GM23248 (cell line): ENCODE measurements at regions not wholly inside any gene's neighbourhood (a gene's known extent, or its start where the extent isn't known, plus 50 kb on each side); places are given as distances from the start of the nearest gene placed in this dataset.

ENCODE experiments used
- DNase-seq: peaks from one replicate; pipeline ENCODE4 v3.0.0-alpha.2; 2015
- H2AFZ ChIP-seq: fragments of 200-600 bp; sonication (generic); 2 replicates; pipeline ENCODE4 v1.6.1; 2016; ENCODE audit warnings: antibody characterized with exemption
- H3F3A ChIP-seq: fragments of 200-600 bp; sonication (generic); 2 replicates; pipeline ENCODE4 v1.6.1; 2016; ENCODE audit warnings: mild to moderate bottlenecking, antibody characterized with exemption, mixed run types; ENCODE audit not compliant: insufficient read depth
- H3K27ac ChIP-seq: fragments of 200-600 bp; sonication (generic); 2 replicates; pipeline ENCODE4 v1.5.1; 2016; ENCODE audit warnings: mild to moderate bottlenecking
- H3K27me3 ChIP-seq: fragments of 200-600 bp; sonication (generic); replicated peaks from 2 replicates; pipeline ENCODE4 v1.6.1; 2016; ENCODE audit warnings: mild to moderate bottlenecking; ENCODE audit not compliant: insufficient read depth
- H3K36me3 ChIP-seq: fragments of 200-600 bp; sonication (generic); 2 replicates; pipeline ENCODE4 v1.6.1; 2016; ENCODE audit warnings: low read depth, mild to moderate bottlenecking
- H3K4me1 ChIP-seq: fragments of 200-600 bp; sonication (generic); 2 replicates; pipeline ENCODE4 v1.6.1; 2016; ENCODE audit warnings: mild to moderate bottlenecking; ENCODE audit not compliant: insufficient read depth
- H3K4me2 ChIP-seq: fragments of 200-600 bp; sonication (generic); one replicate; pipeline ENCODE4 v1.6.1; 2016; ENCODE audit warnings: mild to moderate bottlenecking; ENCODE audit not compliant: unreplicated experiment
- H3K4me3 ChIP-seq: fragments of 200-600 bp; sonication (generic); 2 replicates; pipeline ENCODE4 v1.5.1; 2016; ENCODE audit warnings: mild to moderate bottlenecking
- H3K79me2 ChIP-seq: fragments of 200-600 bp; sonication (generic); 2 replicates; pipeline ENCODE4 v1.6.1; 2016; ENCODE audit warnings: mild to moderate bottlenecking; ENCODE audit not compliant: insufficient read depth
- H3K9ac ChIP-seq: fragments of 200-600 bp; sonication (generic); 2 replicates; pipeline ENCODE4 v1.6.1; 2016; ENCODE audit warnings: mild to moderate bottlenecking
- H3K9me2 ChIP-seq: fragments of 200-600 bp; sonication (generic); 2 replicates; pipeline ENCODE4 v1.6.1; 2016; ENCODE audit warnings: mixed run types, mild to moderate bottlenecking, moderate library complexity; ENCODE audit not compliant: insufficient read depth
- H3K9me3 ChIP-seq: fragments of 200-600 bp; sonication (generic); one replicate; pipeline ENCODE4 v1.6.1; 2017; ENCODE audit warnings: low read depth
- H4K20me1 ChIP-seq: fragments of 200-600 bp; sonication (generic); 2 replicates; pipeline ENCODE4 v1.6.0; 2016; ENCODE audit not compliant: insufficient read depth
- EZH2 ChIP-seq: fragments of 200-600 bp; sonication (generic); IDR thresholded peaks from 2 replicates; pipeline ENCODE4 v1.6.1; 2018; ENCODE audit warnings: antibody characterized with exemption, mild to moderate bottlenecking; ENCODE audit not compliant: insufficient read depth, poor library complexity, severe bottlenecking
- EZH2phosphoT487 ChIP-seq: fragments of 200-600 bp; sonication (generic); IDR thresholded peaks from 2 replicates; pipeline ENCODE4 v1.6.1; 2018; ENCODE audit warnings: antibody characterized with exemption, moderate library complexity, mild to moderate bottlenecking, low read depth; ENCODE audit not compliant: insufficient read depth
- WGBS, 2 experiments: methylation state at CpG; one replicate each; pipeline ENCODE4 v1.1.6; 2015 to 2017; ENCODE audit warnings: low lambda C conversion rate in 2 of 2, low coverage in 1 of 2; ENCODE audit errors: missing lambda C conversion rate in 2 of 2; 5-methylcytosine and 5-hydroxymethylcytosine counted together
- in situ Hi-C: fragments of 300-500 bp; cut with MboI; formaldehyde crosslinking; loops from 2 replicates; pipeline ENCODE4 v1.15.0; 2020

DNA sequence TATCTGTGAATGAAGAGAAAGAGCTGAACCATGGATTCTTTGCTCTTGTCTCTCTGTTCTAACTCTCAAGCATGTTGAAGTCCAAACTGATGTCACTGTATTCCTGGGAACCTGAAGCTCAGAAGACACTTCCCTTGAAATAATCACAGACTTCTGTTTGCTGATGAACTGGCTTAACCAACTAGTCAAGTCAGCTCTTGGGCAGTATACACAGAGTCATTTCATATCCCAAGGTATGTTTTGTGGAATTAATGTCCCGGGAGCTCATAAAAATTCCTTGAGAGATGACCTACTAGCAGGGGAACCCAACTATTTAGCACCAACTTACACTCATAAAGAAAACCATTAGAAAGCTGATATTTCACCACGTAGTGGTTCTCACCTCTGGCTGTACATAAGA lies 156.6 kb downstream of the NR4A2 start:
- H3K36me3 ChIP-seq, result no peaks in the 10 kb centered on the region
- no peak for DNase-seq
- 15 to 40% methylated on average over 2 of the region's 2 CpGs for WGBS, 2 experiments
- H3K9me2 ChIP-seq, result no peaks in the 10 kb centered on the region
- no peaks in the 10 kb centered on the region for H3K9me3 ChIP-seq
- H4K20me1 ChIP-seq, result no peaks in the 10 kb centered on the region
- no peaks in the 10 kb centered on the region for H3K4me1 ChIP-seq
- H3K9ac ChIP-seq, result no peak overlapping the region
- no peak overlapping the region for H2AFZ ChIP-seq
- in situ Hi-C loops, result no loop called here
- H3K4me3 ChIP-seq, result no peak overlapping the region
- no peak overlapping the region for H3K4me2 ChIP-seq
- H3K79me2 ChIP-seq, result no peaks in the 10 kb centered on the region
- no peaks in the 10 kb centered on the region for H3K27me3 ChIP-seq
- H3K27ac ChIP-seq, result no peak overlapping the region
- H3F3A ChIP-seq, result no peaks in the 10 kb centered on the region
- no peak for TF ChIP-seq EZH2
- TF ChIP-seq EZH2phosphoT487, result no peak

DNA sequence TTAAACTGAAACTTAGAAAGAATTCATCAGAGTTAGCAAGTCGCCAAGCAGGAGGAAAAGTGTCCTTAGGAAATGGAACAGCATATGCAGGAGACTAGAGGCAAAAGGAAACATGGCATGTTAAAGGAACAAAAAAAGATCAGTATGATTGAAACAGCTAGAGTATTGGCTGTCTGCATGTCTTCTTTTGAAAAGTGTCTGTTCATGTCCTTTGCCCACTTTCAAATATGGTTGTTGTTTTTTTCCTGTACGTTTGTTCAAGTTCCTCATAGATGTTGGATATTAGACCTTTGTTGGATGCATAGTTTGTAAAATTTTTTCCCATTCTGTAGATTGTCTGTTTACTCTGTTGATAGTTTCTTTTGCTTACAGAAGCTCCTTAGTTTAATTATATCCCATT lies 161.6 kb downstream of the NR4A2 start:
- no peaks in the 10 kb centered on the region for H3K27me3 ChIP-seq
- in situ Hi-C loops, result no loop called here
- H3K36me3 ChIP-seq, result no peaks in the 10 kb centered on the region
- no peak overlapping the region for H3K4me3 ChIP-seq
- WGBS, 2 experiments, result 8% methylated on average over 2 of the region's 2 CpGs
- H3F3A ChIP-seq, result no peaks in the 10 kb centered on the region
- H3K9me2 ChIP-seq, result no peaks in the 10 kb centered on the region
- no peak for DNase-seq
- H4K20me1 ChIP-seq, result no peaks in the 10 kb centered on the region
- H3K79me2 ChIP-seq, result no peaks in the 10 kb centered on the region
- no peak overlapping the region for H3K27ac ChIP-seq
- no peaks in the 10 kb centered on the region for H3K9me3 ChIP-seq
- no peak overlapping the region for H3K9ac ChIP-seq
- H3K4me2 ChIP-seq, result no peak overlapping the region
- no peaks in the 10 kb centered on the region for H3K4me1 ChIP-seq
- no peak for TF ChIP-seq EZH2
- no peak for TF ChIP-seq EZH2phosphoT487
- H2AFZ ChIP-seq, result no peak overlapping the region

GRCh38 chr2:156165742-156166141 lies 166.8 kb downstream of the NR4A2 start:
- no peak for DNase-seq
- Histone ChIP-seq H3K79me2 (no peaks in the 10 kb centered on the region), H3K4me1 (no peaks in the 10 kb centered on the region), H2AFZ (no peak overlapping the region), H3K36me3 (no peaks in the 10 kb centered on the region), H3F3A (no peaks in the 10 kb centered on the region), H3K9me3 (no peaks in the 10 kb centered on the region), H3K9ac (no peak overlapping the region), H3K9me2 (no peaks in the 10 kb centered on the region), H4K20me1 (no peaks in the 10 kb centered on the region), H3K4me2 (no peak overlapping the region), H3K27ac (no peak overlapping the region), H3K4me3 (no peak overlapping the region), H3K27me3 (no peaks in the 10 kb centered on the region)
- TF ChIP-seq EZH2phosphoT487, result no peak
- TF ChIP-seq EZH2, result no peak
- in situ Hi-C loops, result no loop called here
- 37 to 41% methylated on average over 2 of the region's 2 CpGs for WGBS, 2 experiments

GRCh38 chr2:156164091-156164720 lies 168.3 kb downstream of the NR4A2 start:
- H3F3A ChIP-seq, result no peaks in the 10 kb centered on the region
- no peak for TF ChIP-seq EZH2
- no peak for TF ChIP-seq EZH2phosphoT487
- H3K27ac ChIP-seq, result no peak overlapping the region
- no peaks in the 10 kb centered on the region for H4K20me1 ChIP-seq
- H3K9ac ChIP-seq, result no peak overlapping the region
- in situ Hi-C loops, result no loop called here
- no peak overlapping the region for H2AFZ ChIP-seq
- H3K9me2 ChIP-seq, result no peaks in the 10 kb centered on the region
- no peak overlapping the region for H3K4me3 ChIP-seq
- H3K79me2 ChIP-seq, result no peaks in the 10 kb centered on the region
- WGBS, 2 experiments, result 72 to 83% methylated on average over 7 of the region's 7 CpGs
- no peaks in the 10 kb centered on the region for H3K4me1 ChIP-seq
- H3K4me2 ChIP-seq, result no peak overlapping the region
- no peaks in the 10 kb centered on the region for H3K27me3 ChIP-seq
- no peaks in the 10 kb centered on the region for H3K36me3 ChIP-seq
- DNase-seq, result no peak
- H3K9me3 ChIP-seq, result no peaks in the 10 kb centered on the region

GRCh38 chr2:156158808-156159207 lies 173.7 kb downstream of the NR4A2 start:
- Histone ChIP-seq H3K9me2 (no peaks in the 10 kb centered on the region), H3K27me3 (no peaks in the 10 kb centered on the region), H3K4me3 (no peak overlapping the region), H2AFZ (no peak overlapping the region), H3F3A (no peaks in the 10 kb centered on the region), H3K9me3 (no peaks in the 10 kb centered on the region), H3K4me1 (no peaks in the 10 kb centered on the region), H3K4me2 (no peak overlapping the region), H3K36me3 (no peaks in the 10 kb centered on the region), H3K79me2 (no peaks in the 10 kb centered on the region), H4K20me1 (no peaks in the 10 kb centered on the region), H3K9ac (no peak overlapping the region), H3K27ac (no peak overlapping the region)
- in situ Hi-C loops, result no loop called here
- no peak for TF ChIP-seq EZH2phosphoT487
- TF ChIP-seq EZH2, result no peak
- 52 to 61% methylated on average over 2 of the region's 2 CpGs for WGBS, 2 experiments
- DNase-seq, result no peak
